PC-3 (cell line): ENCODE measurements at regions not wholly inside any gene's neighbourhood (a gene's known extent, or its start where the extent isn't known, plus 50 kb on each side); places are given as distances from the start of the nearest gene placed in this dataset.

Experiments
- ATAC-seq: fragments of 200-7000 bp; cut with Tn5 transposase; 2 replicates; pipeline ENCODE4 v1.9.1; 2020; ENCODE audit warnings: mild to moderate bottlenecking, moderate library complexity
- BruUV-seq: library from RNA; stranded (reverse); fragments of 400-500 nt; replicated peaks from 2 replicates; lab custom pipeline; 2021; lab: Mats Ljungman, UMichigan
- CTCF ChIA-PET: fragments of 300-600 bp; sonication (Branson Sonifier 250); formaldehyde crosslinking; loops from one replicate; lab custom pipeline; 2022; ENCODE audit warnings: antibody characterized with exemption; lab: Charles Lee
- POLR2A ChIA-PET: fragments of 300-600 bp; sonication (Branson Sonifier 250); formaldehyde crosslinking; loops from one replicate; lab custom pipeline; 2022; ENCODE audit warnings: antibody characterized with exemption; ENCODE audit not compliant: unreplicated experiment; lab: Charles Lee
- DNase-seq: peaks from one replicate; pipeline ENCODE4 v3.0.0-alpha.2; 2015
- H2AFZ ChIP-seq: fragments of 300-600 bp; sonication (generic); 2 replicates; pipeline ENCODE4 v1.6.0; 2016; ENCODE audit warnings: antibody characterized with exemption, low read length
- H3F3A ChIP-seq: fragments of 300-600 bp; sonication (generic); one replicate; pipeline ENCODE4 v1.6.0; 2017; ENCODE audit warnings: antibody characterized with exemption, low read length, control low read depth, mild to moderate bottlenecking; ENCODE audit not compliant: unreplicated experiment
- H3K27ac ChIP-seq: fragments of 300-600 bp; sonication (generic); 2 replicates; pipeline ENCODE4 v1.5.1; 2016; ENCODE audit warnings: mild to moderate bottlenecking, low read length
- H3K27me3 ChIP-seq: fragments of 300-600 bp; sonication (generic); 2 replicates; pipeline ENCODE4 v1.6.1; 2016; ENCODE audit warnings: low read length, mixed read lengths
- H3K36me3 ChIP-seq: fragments of 300-600 bp; sonication (generic); 2 replicates; pipeline ENCODE4 v1.6.1; 2016; ENCODE audit warnings: low read depth, mixed run types, low read length, mixed read lengths
- H3K4me1 ChIP-seq: fragments of 300-600 bp; sonication (generic); 2 replicates; pipeline ENCODE4 v1.5.1; 2016; ENCODE audit warnings: low read length; ENCODE audit not compliant: insufficient read depth
- H3K4me2 ChIP-seq: fragments of 300-600 bp; sonication (generic); 2 replicates; pipeline ENCODE4 v1.6.0; 2016; ENCODE audit warnings: low read length
- H3K4me3 ChIP-seq: fragments of 300-600 bp; sonication (generic); 2 replicates; pipeline ENCODE4 v1.5.1; 2016; ENCODE audit warnings: mild to moderate bottlenecking, low read length, mixed read lengths
- H3K79me2 ChIP-seq: fragments of 300-600 bp; sonication (generic); 2 replicates; pipeline ENCODE4 v1.6.1; 2017; ENCODE audit warnings: low read length, mixed read lengths
- H3K9ac ChIP-seq: fragments of 300-600 bp; sonication (generic); 2 replicates; pipeline ENCODE4 v1.6.0; 2016; ENCODE audit warnings: mild to moderate bottlenecking, low read length
- H3K9me2 ChIP-seq: fragments of 300-600 bp; sonication (generic); replicated peaks from 2 replicates; pipeline ENCODE4 v1.6.1; 2016; ENCODE audit warnings: mixed run types, low read length, mixed read lengths
- H3K9me3 ChIP-seq: fragments of 300-600 bp; sonication (generic); 2 replicates; pipeline ENCODE4 v1.6.1; 2016; ENCODE audit warnings: low read length, mixed read lengths
- H4K20me1 ChIP-seq: fragments of 300-600 bp; sonication (generic); 2 replicates; pipeline ENCODE4 v1.6.1; 2016; ENCODE audit warnings: low read length, mixed read lengths
- CTCF ChIP-seq: fragments of 300-600 bp; sonication (generic); conservative IDR thresholded peaks from 2 replicates; pipeline ENCODE4 v1.5.1; 2017; ENCODE audit warnings: antibody characterized with exemption, low read depth, mild to moderate bottlenecking, low read length
- EZH2 ChIP-seq: fragments of 300-600 bp; sonication (generic); IDR thresholded peaks from one replicate; pipeline ENCODE4 v1.6.1; 2017; ENCODE audit warnings: antibody characterized with exemption, mild to moderate bottlenecking, low read length; ENCODE audit not compliant: unreplicated experiment
- EZH2phosphoT487 ChIP-seq: fragments of 300-600 bp; sonication (generic); IDR thresholded peaks from 2 replicates; pipeline ENCODE4 v1.6.1; 2018; ENCODE audit warnings: mild to moderate bottlenecking, antibody characterized with exemption, low read length, borderline replicate concordance
- intact Hi-C: fragments of 100-400 bp; cut with micrococcal nuclease; formaldehyde crosslinking; loops from 2 replicates; pipeline ENCODE4 v1.9.0; 2023

GRCh38 chrX:46072791-46073190, 472.4 kb downstream of the ZNF674 start:
- TF ChIP-seq EZH2, result no peak
- no peak for TF ChIP-seq CTCF
- no peak for TF ChIP-seq EZH2phosphoT487
- Histone ChIP-seq H3K36me3 (no peaks in the 10 kb centered on the region), H3K4me3 (no peak overlapping the region), H3K9me2 (no peaks in the 10 kb centered on the region), H2AFZ (no peak overlapping the region), H3K4me2 (no peak overlapping the region), H3K4me1 (no peaks in the 10 kb centered on the region), H3F3A (no peaks in the 10 kb centered on the region), H3K27me3 (no peaks in the 10 kb centered on the region), H3K9me3 (no peaks in the 10 kb centered on the region), H3K27ac (no peak overlapping the region), H3K9ac (no peak overlapping the region), H4K20me1 (no peaks in the 10 kb centered on the region), H3K79me2 (no peaks in the 10 kb centered on the region)
- intact Hi-C loops, result no loop called here
- DNase-seq, result no peak
- ChIA-PET CTCF (no interaction called here), POLR2A (no interaction called here)
- BruUV-seq, result no TSS peak
- ATAC-seq, result no peak

GRCh38 chrX:46072372-46072771, 472.8 kb downstream of the ZNF674 start:
- POLR2A ChIA-PET, result no interaction called here
- ATAC-seq (no peak), DNase-seq (no peak)
- Histone ChIP-seq H3K79me2 (no peaks in the 10 kb centered on the region), H3K27ac (no peak overlapping the region), H2AFZ (no peak overlapping the region), H3K4me1 (no peaks in the 10 kb centered on the region), H3K27me3 (no peaks in the 10 kb centered on the region), H4K20me1 (no peaks in the 10 kb centered on the region), H3K9ac (no peak overlapping the region), H3F3A (no peaks in the 10 kb centered on the region), H3K9me3 (no peaks in the 10 kb centered on the region), H3K36me3 (no peaks in the 10 kb centered on the region), H3K4me3 (no peak overlapping the region), H3K4me2 (no peak overlapping the region), H3K9me2 (no peaks in the 10 kb centered on the region)
- no peak for TF ChIP-seq EZH2phosphoT487
- no peak for TF ChIP-seq EZH2
- no peak for TF ChIP-seq CTCF
- no TSS peak for BruUV-seq
- CTCF ChIA-PET, result no interaction called here
- intact Hi-C loops, result no loop called here

- H3K4me3 ChIP-seq, result no peak overlapping the region
- H3K27ac ChIP-seq, result no peak overlapping the region
- no TSS peak for BruUV-seq
- H3K79me2 ChIP-seq, result no peaks in the 10 kb centered on the region
- H3F3A ChIP-seq, result no peaks in the 10 kb centered on the region
- H3K27me3 ChIP-seq, result no peaks in the 10 kb centered on the region
- H2AFZ ChIP-seq, result no peak overlapping the region
- no peaks in the 10 kb centered on the region for H4K20me1 ChIP-seq
- H3K9me3 ChIP-seq, result no peaks in the 10 kb centered on the region
- H3K9ac ChIP-seq, result no peak overlapping the region
- no peak for TF ChIP-seq CTCF
- ATAC-seq, result no peak
- intact Hi-C loops, result no loop called here
- ChIA-PET CTCF (no interaction called here), POLR2A (no interaction called here)
- no peaks in the 10 kb centered on the region for H3K36me3 ChIP-seq
- H3K4me1 ChIP-seq, result no peaks in the 10 kb centered on the region
- no peak overlapping the region for H3K4me2 ChIP-seq
- no peaks in the 10 kb centered on the region for H3K9me2 ChIP-seq
- no peak for DNase-seq
These were observed 474.8 kb downstream of the ZNF674 start for GRCh38 chrX:46070421-46070820.
